Liver (tissue), 8 donors: ENCODE measurements at regions not wholly inside any gene's neighbourhood (a gene's known extent, or its start where the extent isn't known, plus 50 kb on each side); places are given as distances from the start of the nearest gene placed in this dataset.

ENCODE experiments used
- DNase-seq: peaks from one replicate; pipeline ENCODE4 v3.0.0-alpha.2; 2017; ENCODE audit warnings: low spot score
- H3K27ac ChIP-seq, 2 donors: one replicate each; pipeline ENCODE4 v1.7.0; 2013; ENCODE audit warnings: inconsistent platforms in 2 of 2, low read length in 2 of 2, control low read depth in 1 of 2, low read depth in 1 of 2, mild to moderate bottlenecking in 1 of 2
- H3K27me3 ChIP-seq, 4 donors: one replicate each; pipeline versions ENCODE4 v1.6.1 to v1.7.0; 2013; ENCODE audit warnings: low read length in 3 of 4, inconsistent platforms in 1 of 4, mild to moderate bottlenecking in 1 of 4, moderate library complexity in 1 of 4; ENCODE audit not compliant: control insufficient read depth in 4 of 4, insufficient read depth in 4 of 4
- H3K36me3 ChIP-seq, 4 donors: one replicate each; pipeline versions ENCODE4 v1.6.1 to v1.7.0; 2013; ENCODE audit warnings: low read length in 3 of 4, mild to moderate bottlenecking in 3 of 4, low read depth in 1 of 4, moderate library complexity in 1 of 4; ENCODE audit not compliant: control insufficient read depth in 4 of 4, insufficient read depth in 3 of 4
- H3K4me1 ChIP-seq, 4 donors: one replicate each; pipeline versions ENCODE4 v1.6.1 to v1.7.0; 2013; ENCODE audit warnings: low read length in 3 of 4, mild to moderate bottlenecking in 3 of 4, moderate library complexity in 1 of 4; ENCODE audit not compliant: control insufficient read depth in 4 of 4, insufficient read depth in 4 of 4
- H3K4me3 ChIP-seq, 3 donors: one replicate each; pipeline versions ENCODE4 v1.6.1 to v1.7.0; 2013; ENCODE audit warnings: low read length in 3 of 3, control low read depth in 1 of 3, low read depth in 1 of 3, mild to moderate bottlenecking in 1 of 3
- H3K9ac ChIP-seq, 2 donors: one replicate each; pipeline ENCODE4 v1.7.0; 2013; ENCODE audit warnings: low read length in 2 of 2, mild to moderate bottlenecking in 2 of 2, moderate library complexity in 2 of 2, control low read depth in 1 of 2, low read depth in 1 of 2
- H3K9me3 ChIP-seq, 4 donors: one replicate each; pipeline versions ENCODE4 v1.6.1 to v1.7.0; 2013; ENCODE audit warnings: low read length in 3 of 4; ENCODE audit not compliant: control insufficient read depth in 4 of 4
- ATF3 ChIP-seq: IDR thresholded peaks from 2 replicates; pipeline ENCODE4 v1.6.1; 2016; ENCODE audit warnings: antibody characterized with exemption
- CTCF ChIP-seq: fragments of 150-350 bp; IDR thresholded peaks from 2 replicates; pipeline ENCODE4 v1.5.1; 2017; ENCODE audit warnings: improper control_type of control experiment, low read depth, low read length; ENCODE audit not compliant: missing input control
- EGR1 ChIP-seq, 2 donors: IDR thresholded peaks; 2 replicates each; pipeline ENCODE4 v1.6.1; 2016 to 2018; ENCODE audit warnings: antibody characterized with exemption in 2 of 2, low read depth in 2 of 2
- FOXA1 ChIP-seq: IDR thresholded peaks from 2 replicates; pipeline ENCODE4 v1.6.1; 2016; ENCODE audit warnings: antibody characterized with exemption
- FOXA2 ChIP-seq: IDR thresholded peaks from 2 replicates; pipeline ENCODE4 v1.6.1; 2016; ENCODE audit warnings: antibody characterized with exemption
- GABPA ChIP-seq, 2 donors: IDR thresholded peaks in 1 of 2; conservative IDR thresholded peaks in 1 of 2; 2 replicates each; pipeline ENCODE4 v1.6.1; 2016; ENCODE audit warnings: antibody characterized with exemption in 2 of 2, mild to moderate bottlenecking in 1 of 2, moderate library complexity in 1 of 2
- HNF4A ChIP-seq, 2 donors: conservative IDR thresholded peaks; 2 replicates each; pipeline ENCODE4 v1.6.1; 2016; ENCODE audit warnings: antibody characterized with exemption in 2 of 2, mild to moderate bottlenecking in 2 of 2
- HNF4G ChIP-seq: IDR thresholded peaks from 2 replicates; pipeline ENCODE4 v1.6.1; 2016; ENCODE audit warnings: antibody characterized with exemption
- JUND ChIP-seq, 2 donors: IDR thresholded peaks; 2 replicates each; pipeline ENCODE4 v1.6.1; 2016; ENCODE audit warnings: antibody characterized with exemption in 2 of 2
- NR2F2 ChIP-seq: IDR thresholded peaks from 2 replicates; pipeline ENCODE4 v1.6.1; 2016; ENCODE audit warnings: antibody characterized with exemption
- RAD21 ChIP-seq, 2 donors: IDR thresholded peaks; 2 replicates each; pipeline ENCODE4 v1.6.1; 2016; ENCODE audit warnings: antibody characterized with exemption in 2 of 2, mild to moderate bottlenecking in 2 of 2
- REST ChIP-seq: IDR thresholded peaks from 2 replicates; pipeline ENCODE4 v1.6.1; 2016; ENCODE audit warnings: antibody characterized with exemption, mild to moderate bottlenecking
- RXRA ChIP-seq, 2 donors: IDR thresholded peaks; 2 replicates each; pipeline ENCODE4 v1.6.1; 2017 to 2018; ENCODE audit warnings: antibody characterized with exemption in 2 of 2, mild to moderate bottlenecking in 1 of 2
- SP1 ChIP-seq: IDR thresholded peaks from 2 replicates; pipeline ENCODE4 v1.6.1; 2018; ENCODE audit warnings: antibody characterized with exemption, mild to moderate bottlenecking
- TAF1 ChIP-seq: conservative IDR thresholded peaks from 2 replicates; pipeline ENCODE4 v1.6.1; 2016; ENCODE audit warnings: antibody characterized with exemption, mild to moderate bottlenecking
- YY1 ChIP-seq: IDR thresholded peaks from 2 replicates; pipeline ENCODE4 v1.6.1; 2016; ENCODE audit warnings: antibody characterized with exemption, mild to moderate bottlenecking
- WGBS: extraction: QIAGEN DNeasy Blood & Tissue Kit; methylation state at CpG from one replicate; pipeline ENCODE4 v1.1.7; 2013; 5-methylcytosine and 5-hydroxymethylcytosine counted together
- TF ChIP-seq, protein P1 (sequence below): IDR thresholded peaks from 2 replicates; pipeline ENCODE4 v1.6.1; 2016; ENCODE audit warnings: antibody characterized with exemption
- TF ChIP-seq, protein P2 (sequence below): IDR thresholded peaks from 2 replicates; pipeline ENCODE4 v1.6.1; 2016; ENCODE audit warnings: antibody characterized with exemption
- donor health status: healthy.
- donor health status: healthy.
- donor health status: healthy.
- donor health status: healthy.
- donor health status: healthy.

DNA sequence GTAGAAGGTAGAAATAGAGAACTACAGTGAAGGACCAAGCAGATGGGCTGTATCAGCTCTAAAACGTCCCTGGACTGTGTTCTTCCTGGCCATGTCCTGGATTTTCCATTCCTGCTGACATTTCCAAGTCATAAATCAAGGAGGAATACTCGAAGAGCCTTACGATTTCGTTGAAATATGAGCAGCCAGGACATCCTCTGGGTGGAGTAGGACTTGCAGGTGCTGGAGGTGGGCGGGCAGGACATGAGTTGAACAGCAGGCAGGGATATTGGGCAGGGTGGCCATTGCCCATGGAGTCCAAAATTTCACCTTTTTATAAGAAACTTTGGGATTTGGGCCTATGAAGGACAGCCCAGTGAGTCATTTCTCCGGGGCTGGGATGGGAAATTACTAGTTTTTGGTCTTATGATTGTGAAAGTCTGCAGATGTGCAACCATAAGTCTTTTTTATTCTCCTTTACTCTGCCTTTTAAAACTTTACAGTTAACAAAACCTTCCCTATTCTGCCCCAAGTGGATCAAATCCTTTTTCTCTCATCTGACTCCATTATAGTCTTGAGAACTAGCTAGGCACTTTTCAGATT is 88.8 kb downstream of the TMX1 start:
- no peak for TF ChIP-seq REST
- TF ChIP-seq, protein P1, sequence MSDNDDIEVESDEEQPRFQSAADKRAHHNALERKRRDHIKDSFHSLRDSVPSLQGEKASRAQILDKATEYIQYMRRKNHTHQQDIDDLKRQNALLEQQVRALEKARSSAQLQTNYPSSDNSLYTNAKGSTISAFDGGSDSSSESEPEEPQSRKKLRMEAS = no peak
- no peak for TF ChIP-seq RAD21 (IDR thresholded peaks at IDR 0.05)
- TF ChIP-seq GABPA (IDR thresholded peaks at IDR 0.05 in 1 of 2, conservative IDR thresholded peaks at IDR 0.05 in 1 of 2) = no peak
- no peak for TF ChIP-seq RXRA (IDR thresholded peaks at IDR 0.05)
- TF ChIP-seq HNF4G = no peak
- no peak for TF ChIP-seq SP1
- no peak for TF ChIP-seq TAF1
- TF ChIP-seq, protein P2, sequence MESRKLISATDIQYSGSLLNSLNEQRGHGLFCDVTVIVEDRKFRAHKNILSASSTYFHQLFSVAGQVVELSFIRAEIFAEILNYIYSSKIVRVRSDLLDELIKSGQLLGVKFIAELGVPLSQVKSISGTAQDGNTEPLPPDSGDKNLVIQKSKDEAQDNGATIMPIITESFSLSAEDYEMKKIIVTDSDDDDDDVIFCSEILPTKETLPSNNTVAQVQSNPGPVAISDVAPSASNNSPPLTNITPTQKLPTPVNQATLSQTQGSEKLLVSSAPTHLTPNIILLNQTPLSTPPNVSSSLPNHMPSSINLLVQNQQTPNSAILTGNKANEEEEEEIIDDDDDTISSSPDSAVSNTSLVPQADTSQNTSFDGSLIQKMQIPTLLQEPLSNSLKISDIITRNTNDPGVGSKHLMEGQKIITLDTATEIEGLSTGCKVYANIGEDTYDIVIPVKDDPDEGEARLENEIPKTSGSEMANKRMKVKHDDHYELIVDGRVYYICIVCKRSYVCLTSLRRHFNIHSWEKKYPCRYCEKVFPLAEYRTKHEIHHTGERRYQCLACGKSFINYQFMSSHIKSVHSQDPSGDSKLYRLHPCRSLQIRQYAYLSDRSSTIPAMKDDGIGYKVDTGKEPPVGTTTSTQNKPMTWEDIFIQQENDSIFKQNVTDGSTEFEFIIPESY = no peak
- no peak for TF ChIP-seq FOXA2
- TF ChIP-seq JUND (IDR thresholded peaks at IDR 0.05) = no peak
- no peak for TF ChIP-seq HNF4A (conservative IDR thresholded peaks at IDR 0.05)
- TF ChIP-seq YY1 = no peak
- no peak for TF ChIP-seq FOXA1
- TF ChIP-seq NR2F2 = no peak
- no peak for TF ChIP-seq EGR1 (IDR thresholded peaks at IDR 0.05; ENCODE audit: low read depth in 2 of 2)
- no peak for TF ChIP-seq CTCF
- TF ChIP-seq ATF3 = no peak
- DNase-seq = no peak
- no peak overlapping the region for H3K27ac ChIP-seq
- WGBS = 69% methylated on average over 6 of the region's 6 CpGs
- H3K4me3 ChIP-seq = no peak overlapping the region
- H3K27me3 ChIP-seq = no peaks in the 10 kb centered on the region
- no peaks in the 10 kb centered on the region for H3K9me3 ChIP-seq
- H3K36me3 ChIP-seq = no peaks in the 10 kb centered on the region
- no peaks in the 10 kb centered on the region for H3K4me1 ChIP-seq
- no peak overlapping the region for H3K9ac ChIP-seq
